ENCODE measurements at regions not wholly inside any gene's neighbourhood (a gene's known extent, or its start where the extent isn't known, plus 50 kb on each side); places are given as distances from the start of the nearest gene placed in this dataset.
A peak's percentile ranks its signal among the peaks of the same experiment; 100 is the strongest.
"Not testable (repeated sequence)": the region's sequence is repeated elsewhere in the genome, so short reads cannot be mapped to it uniquely, and the experiment has no call there.

GRCh38 chr3:6743067-6743720 is 117.7 kb upstream of the GRM7 start:
- no peak for DNase-seq

GRCh38 chr3:6746443-6746842 is 114.5 kb upstream of the GRM7 start:
- no peak for DNase-seq

DNA sequence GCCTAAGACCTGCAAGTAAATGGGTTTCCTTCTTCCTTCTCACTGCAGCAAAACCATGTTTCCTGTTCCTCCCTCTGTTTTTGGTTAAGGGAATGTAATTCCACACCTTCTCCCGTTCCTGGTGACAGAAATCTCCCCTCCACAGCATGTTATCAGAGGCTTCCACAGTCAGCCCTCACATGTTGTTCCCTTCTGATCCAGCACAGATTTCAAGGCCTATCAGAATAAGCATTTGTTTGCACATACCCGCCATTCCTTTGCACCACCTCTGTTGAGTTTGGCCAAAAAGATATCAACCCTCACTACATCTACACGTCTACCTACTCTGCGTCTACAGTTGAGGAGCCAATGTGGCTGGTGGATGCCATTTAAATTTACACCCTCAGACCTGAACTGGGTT is 113.9 kb upstream of the GRM7 start:
- no peak for DNase-seq

DNA sequence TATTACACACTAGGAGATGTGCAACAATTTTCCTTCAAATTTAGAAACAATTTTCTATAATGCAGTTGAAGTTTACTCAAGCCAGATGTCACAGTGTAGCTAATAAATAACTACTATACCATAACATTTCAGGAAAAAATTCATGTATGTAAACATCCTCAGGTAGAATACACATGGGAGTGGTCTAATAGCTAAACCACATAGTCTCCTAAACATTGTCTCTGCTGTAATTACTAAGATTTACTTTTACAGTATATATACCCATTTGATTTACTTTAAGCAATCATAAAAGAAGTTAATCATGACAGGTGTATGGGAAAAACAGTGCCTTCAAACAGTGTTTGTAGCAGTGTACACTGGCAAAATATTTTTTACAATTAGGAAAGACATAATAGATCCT is 110.1 kb upstream of the GRM7 start:
- no peak for DNase-seq

DNA sequence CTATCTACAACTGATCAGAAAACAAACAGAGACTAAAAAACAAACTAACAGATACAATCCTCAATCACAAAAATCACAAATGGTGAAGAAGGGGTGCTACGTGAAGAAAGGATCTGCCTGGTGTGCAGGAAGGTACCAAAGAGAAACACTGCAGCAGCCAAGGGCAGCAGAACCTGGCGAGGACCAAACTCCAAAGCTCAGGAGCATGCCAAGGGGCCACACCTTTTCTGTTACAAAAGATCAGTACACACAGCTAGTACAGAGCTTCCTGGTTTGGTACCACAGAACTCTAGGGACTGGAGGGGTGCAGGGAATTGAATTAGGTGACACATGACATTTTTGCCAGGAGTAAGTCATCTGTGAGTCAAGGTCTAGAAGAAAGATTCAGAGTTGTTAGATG is 107.4 kb upstream of the GRM7 start:
- DNase-seq: no peak

DNA sequence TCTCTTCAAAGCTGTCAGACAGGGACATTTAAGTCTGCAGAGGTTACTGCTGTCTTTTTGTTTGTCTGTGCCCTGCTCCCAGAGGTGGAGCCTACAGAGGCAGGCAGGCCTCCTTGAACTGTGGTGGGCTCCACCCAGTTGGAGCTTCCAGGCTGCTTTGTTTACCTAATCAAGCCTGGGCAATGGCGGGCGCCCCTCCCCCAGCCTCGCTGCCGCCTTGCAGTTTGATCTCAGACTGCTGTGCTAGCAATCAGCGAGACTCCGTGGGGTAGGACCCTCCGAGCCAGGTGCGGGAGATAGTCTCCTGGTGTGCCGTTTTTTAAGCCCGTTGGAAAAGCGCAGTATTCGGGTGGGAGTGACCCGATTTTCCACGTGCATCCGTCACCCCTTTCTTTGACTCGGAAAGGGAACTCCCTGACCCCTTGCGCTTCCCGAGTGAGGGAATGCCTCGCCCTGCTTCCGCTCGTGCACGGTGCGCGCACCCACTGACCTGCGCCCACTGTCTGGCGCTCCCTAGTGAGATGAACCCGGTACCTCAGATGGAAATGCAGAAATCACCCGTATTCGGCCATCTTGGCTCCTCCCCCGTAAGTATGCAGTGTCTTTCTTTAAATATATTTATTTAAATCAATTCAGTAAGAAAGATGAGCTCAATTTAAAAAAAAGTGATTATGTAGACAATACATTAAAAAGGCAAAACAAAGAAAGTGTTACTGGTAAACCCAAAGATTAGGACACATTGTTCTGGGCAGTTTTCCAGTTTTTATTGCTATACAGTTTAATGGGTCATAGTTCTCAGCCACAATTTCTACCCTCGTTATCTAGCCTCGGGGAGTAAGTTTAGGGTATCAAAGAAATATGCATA is 91.2 kb upstream of the GRM7 start:
- DNase-seq: not testable (repeated sequence)

- no peak for DNase-seq
Observed at GRCh38 chr3:6770397-6770690, 90.6 kb upstream of the GRM7 start.

- DNase-seq: no peak
Observed at GRCh38 chr3:6771171-6771570, 89.7 kb upstream of the GRM7 start.

- DNase-seq: no peak
Observed at GRCh38 chr3:6779140-6779539, 81.8 kb upstream of the GRM7 start.

- no peak for DNase-seq
Observed at GRCh38 chr3:6781092-6781491, 79.8 kb upstream of the GRM7 start.

- no peak for DNase-seq
Observed at GRCh38 chr3:6785726-6786125, 75.2 kb upstream of the GRM7 start.

DNA sequence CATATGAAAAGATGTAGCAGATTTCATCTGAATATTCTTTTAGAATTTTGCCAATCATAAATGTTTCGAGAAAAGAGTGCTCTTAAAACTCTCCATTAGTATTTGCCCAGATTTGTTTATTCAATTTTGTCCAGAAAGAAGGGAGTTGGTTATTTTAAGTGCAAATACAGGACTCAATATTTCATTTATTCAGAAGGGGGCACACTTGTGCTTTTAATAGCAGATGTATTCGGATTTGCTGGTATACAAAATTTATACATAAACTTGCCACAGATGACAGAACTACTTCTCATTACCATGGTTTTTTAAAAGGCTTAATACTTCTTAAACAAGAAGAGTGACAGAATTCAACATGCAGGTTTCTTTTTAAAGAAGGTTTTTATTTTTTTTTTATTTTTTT is 69.8 kb upstream of the GRM7 start:
- DNase-seq: peak in 1 of 2 experiments; percentile 3

- peak; percentile 41 to 72 for DNase-seq
Observed at GRCh38 chr3:6799264-6799915, 61.5 kb upstream of the GRM7 start.

- DNase-seq: no peak
Observed at GRCh38 chr3:6803619-6804018, 57.3 kb upstream of the GRM7 start.

DNA sequence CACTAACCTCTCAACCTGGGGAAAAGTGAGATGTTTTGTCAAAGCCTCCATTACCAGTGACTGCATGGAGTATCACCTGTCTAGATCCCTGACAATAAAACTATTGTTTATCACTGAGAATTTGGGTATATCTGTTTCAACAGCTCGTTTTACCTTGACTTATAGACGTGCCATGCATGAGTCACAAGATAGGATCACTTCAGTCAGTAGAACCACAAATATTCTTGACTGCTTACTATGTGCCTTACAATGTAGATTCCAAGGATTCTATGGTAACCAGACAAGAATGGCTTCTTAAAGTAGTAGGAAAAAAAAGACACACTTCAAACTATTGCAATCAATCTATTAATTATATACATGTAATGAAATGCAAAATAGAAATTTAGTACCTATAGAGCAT is 55.7 kb upstream of the GRM7 start:
- no peak for DNase-seq

DNA sequence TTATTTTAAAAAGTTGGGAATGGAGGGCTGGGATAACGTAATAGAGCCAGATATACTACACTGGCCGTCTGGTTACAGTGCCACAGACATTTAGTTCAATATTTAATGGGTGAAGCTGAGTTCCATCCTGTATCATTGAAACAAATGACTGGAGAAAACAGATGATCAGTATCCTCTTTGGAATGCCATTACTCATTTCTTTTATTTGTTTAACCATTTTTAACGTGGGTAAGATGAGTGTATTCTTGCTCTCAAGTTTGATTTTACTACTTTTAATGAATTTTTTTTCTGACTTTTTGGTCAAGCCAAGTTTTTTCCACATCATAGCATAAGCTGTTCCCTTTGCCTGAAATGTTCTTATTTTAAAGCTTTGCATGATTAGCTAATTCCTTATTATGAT is 53.9 kb upstream of the GRM7 start:
- DNase-seq: no peak

- DNase-seq: no peak
Observed at GRCh38 chr3:6807967-6808588, 52.8 kb upstream of the GRM7 start.

DNA sequence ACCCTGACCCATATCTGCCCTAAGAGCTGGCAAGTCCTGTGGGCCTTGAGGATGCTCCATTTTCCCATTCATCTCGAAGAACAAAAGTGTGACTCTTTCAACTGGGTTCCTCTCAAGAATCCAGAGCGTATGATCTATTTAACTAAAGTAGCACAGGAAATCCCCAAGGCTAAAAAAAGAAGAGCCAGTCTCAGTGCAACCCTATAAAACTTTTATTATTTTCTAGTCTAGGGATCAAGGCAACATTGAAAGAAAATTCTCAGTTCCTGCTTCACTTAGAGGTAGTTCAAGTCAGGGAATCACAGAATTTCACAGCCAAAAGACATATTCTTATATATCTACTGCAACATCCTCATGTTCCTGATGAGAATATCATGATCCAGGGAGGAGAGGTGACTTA is 51.6 kb upstream of the GRM7 start:
- no peak for DNase-seq

All from Kasumi-1 (cell line).